HG03196 (cell line): ENCODE measurements at regions not wholly inside any gene's neighbourhood (a gene's known extent, or its start where the extent isn't known, plus 50 kb on each side); places are given as distances from the start of the nearest gene placed in this dataset.
A peak's percentile ranks its signal among the peaks of the same experiment; 100 is the strongest.
"Not testable (repeated sequence)": the region's sequence is repeated elsewhere in the genome, so short reads cannot be mapped to it uniquely, and the experiment has no call there.

Source experiments
- ATAC-seq: cut with Tn5 transposase; IDR thresholded peaks from one replicate; pipeline ENCODE4 v1.9.1; 2021; ENCODE audit not compliant: unreplicated experiment

GRCh38 chr6:105675715-105676397, 273.0 kb upstream of the PREP start:
- no peak for ATAC-seq

- not testable (repeated sequence) for ATAC-seq
Measured at GRCh38 chr6:105672856-105673538, 270.1 kb upstream of the PREP start.

- no peak for ATAC-seq
Measured at GRCh38 chr6:105669232-105669631, 266.4 kb upstream of the PREP start.

- ATAC-seq, result no peak
Measured at GRCh38 chr6:105667056-105667455, 264.2 kb upstream of the PREP start.

- ATAC-seq, result no peak
Measured at GRCh38 chr6:105664931-105665330, 262.0 kb upstream of the PREP start.

GRCh38 chr6:105651969-105652368, 249.1 kb upstream of the PREP start:
- no peak for ATAC-seq

GRCh38 chr6:105650347-105650746, 247.5 kb upstream of the PREP start:
- ATAC-seq, result no peak

- ATAC-seq, result no peak
Measured at GRCh38 chr6:105649192-105649591, 246.3 kb upstream of the PREP start.

- no peak for ATAC-seq
Measured at GRCh38 chr6:105648276-105648675, 245.4 kb upstream of the PREP start.

- peak; percentile 92 for ATAC-seq
Measured at GRCh38 chr6:105646391-105646867, 243.5 kb upstream of the PREP start.

GRCh38 chr6:105645958-105646357, 243.1 kb upstream of the PREP start:
- no peak for ATAC-seq

GRCh38 chr6:105645156-105645555, 242.3 kb upstream of the PREP start:
- ATAC-seq, result no peak

GRCh38 chr6:105644691-105645090, 241.8 kb upstream of the PREP start:
- no peak for ATAC-seq

- no peak for ATAC-seq
Measured at GRCh38 chr6:105644073-105644489, 241.2 kb upstream of the PREP start.

GRCh38 chr6:105642708-105643107, 239.8 kb upstream of the PREP start:
- no peak for ATAC-seq

- ATAC-seq, result no peak
Measured at GRCh38 chr6:105641504-105641903, 238.6 kb upstream of the PREP start.

GRCh38 chr6:105639124-105639523, 236.2 kb upstream of the PREP start:
- ATAC-seq, result no peak

- no peak for ATAC-seq
Measured at GRCh38 chr6:105633814-105634213, 230.9 kb upstream of the PREP start.

GRCh38 chr6:105628156-105628860, 225.4 kb upstream of the PREP start:
- ATAC-seq, result no peak

GRCh38 chr6:105626295-105627158, 223.6 kb upstream of the PREP start:
- ATAC-seq, result no peak

- ATAC-seq, result no peak
Measured at GRCh38 chr6:105624021-105624420, 221.1 kb upstream of the PREP start.
